Stimulated activated CD8-positive, alpha-beta memory T cell treated with anti-CD3 and anti-CD28 coated beads, Interleukin-4, amount 100 ng/mL, for 48 hours (primary cell): ENCODE measurements at regions not wholly inside any gene's neighbourhood (a gene's known extent, or its start where the extent isn't known, plus 50 kb on each side); places are given as distances from the start of the nearest gene placed in this dataset.
"Not testable (repeated sequence)": the region's sequence is repeated elsewhere in the genome, so short reads cannot be mapped to it uniquely, and the experiment has no call there.

ENCODE experiments used
- DNase-seq: peaks from one replicate; pipeline ENCODE4 v3.0.0-alpha.2; 2020

GRCh38 chr7:67486401-67486800 is 489.8 kb downstream of the TYW1 start:
- DNase-seq: no peak

DNA sequence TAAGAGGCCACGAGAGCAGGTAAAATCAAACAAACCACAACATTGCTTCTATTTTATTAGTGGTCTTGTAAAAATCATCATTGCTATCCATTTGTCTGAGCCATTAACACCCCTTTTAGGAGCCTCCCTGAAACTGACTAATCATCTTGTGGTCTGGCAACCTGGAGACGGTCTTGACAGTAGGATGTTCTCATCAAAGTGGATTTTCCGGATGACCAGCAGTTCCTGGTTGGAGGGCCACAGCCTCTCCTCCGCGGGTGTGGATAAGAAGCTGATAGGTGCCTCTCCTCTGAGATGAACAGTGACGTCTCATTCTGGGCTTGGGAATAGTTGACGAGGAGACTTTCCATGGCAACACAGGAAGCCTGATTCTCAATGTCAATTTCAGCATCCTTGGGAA is 490.7 kb downstream of the TYW1 start:
- no peak for DNase-seq

DNA sequence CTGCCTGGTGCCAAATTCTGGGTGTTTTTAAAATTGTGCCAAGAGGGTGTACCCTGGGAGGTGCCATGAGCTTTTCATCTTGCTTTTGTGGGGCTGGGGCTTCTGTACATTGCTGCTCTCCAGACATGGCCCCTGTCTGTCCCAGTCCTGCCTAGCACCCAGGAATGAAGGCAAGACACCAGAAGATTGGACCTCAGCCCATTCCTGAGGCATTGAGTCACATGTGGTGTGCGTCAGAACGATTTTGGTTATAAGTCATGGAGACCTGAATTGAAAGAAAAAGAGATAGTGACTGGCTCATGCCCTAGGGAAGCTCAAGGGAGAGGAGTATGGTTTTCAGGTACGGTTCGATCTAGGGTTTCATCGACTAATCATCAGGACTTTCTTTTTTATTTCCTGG is 493.2 kb downstream of the TYW1 start:
- no peak for DNase-seq

DNA sequence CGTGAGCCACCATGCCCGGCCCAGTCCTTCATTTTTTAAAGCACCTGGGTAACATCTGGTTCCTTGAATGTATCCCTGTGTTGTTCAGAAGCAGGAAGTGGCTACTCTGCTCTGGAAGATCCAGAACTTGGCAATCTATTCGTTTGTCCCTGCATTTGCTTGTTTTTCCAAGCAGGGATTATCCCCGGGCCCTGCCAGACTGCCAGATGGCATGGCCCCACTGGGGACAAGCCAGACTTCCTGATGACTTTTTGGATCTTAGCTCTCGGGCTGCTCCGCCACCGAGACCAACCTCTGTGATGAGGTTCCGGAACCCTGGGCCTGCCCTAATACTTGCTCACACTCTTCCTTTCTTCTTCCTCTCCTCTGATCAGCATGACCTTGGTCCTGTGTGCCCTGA is 496.7 kb downstream of the TYW1 start:
- no peak for DNase-seq

GRCh38 chr7:67496589-67496988 is 500.0 kb downstream of the TYW1 start:
- DNase-seq: no peak

DNA sequence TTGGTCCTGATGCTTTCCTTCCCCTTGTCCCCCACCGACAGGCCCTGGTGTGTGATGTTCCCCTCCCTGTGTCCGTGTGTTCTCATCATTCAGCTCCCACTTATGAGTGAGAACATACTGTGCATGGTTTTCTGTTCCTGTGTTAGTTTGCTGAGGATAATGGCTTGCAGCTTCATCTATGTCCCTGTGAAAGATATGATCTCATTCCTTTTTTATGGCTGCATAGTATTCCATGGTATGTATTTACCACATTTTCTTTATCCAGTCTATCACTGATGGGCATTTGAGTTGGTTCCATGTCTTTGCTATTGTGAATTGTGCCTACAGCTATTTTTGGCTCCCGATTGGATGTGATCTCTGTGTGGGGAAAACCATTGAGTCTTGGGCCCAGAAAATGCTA is 501.3 kb downstream of the TYW1 start:
- not testable (repeated sequence) for DNase-seq

DNA sequence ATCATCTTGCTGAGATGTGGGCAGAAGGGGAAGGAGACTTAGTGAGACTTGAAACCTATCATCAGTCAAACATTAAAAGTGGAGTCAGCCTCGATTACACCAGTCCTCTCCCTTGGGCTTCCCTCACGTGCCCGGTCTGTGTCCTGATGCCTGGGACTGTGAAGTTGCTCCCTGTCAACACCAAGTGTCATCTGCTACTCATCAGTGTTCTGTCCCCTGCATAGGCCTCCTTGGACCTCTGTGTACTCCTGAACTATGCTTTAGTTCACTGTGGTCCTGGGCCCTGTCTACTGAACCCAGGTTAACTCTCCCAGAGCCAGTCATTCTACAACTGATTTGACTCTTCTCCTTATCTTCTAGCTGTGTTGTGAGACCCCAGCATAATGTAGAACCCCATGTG is 506.3 kb downstream of the TYW1 start:
- DNase-seq: no peak

GRCh38 chr7:67505449-67505848 is 508.8 kb downstream of the TYW1 start:
- DNase-seq: no peak

- DNase-seq: no peak
Measured at GRCh38 chr7:67512481-67512880, 515.8 kb downstream of the TYW1 start.

GRCh38 chr7:67518580-67518979 is 521.9 kb downstream of the TYW1 start:
- DNase-seq: no peak

DNA sequence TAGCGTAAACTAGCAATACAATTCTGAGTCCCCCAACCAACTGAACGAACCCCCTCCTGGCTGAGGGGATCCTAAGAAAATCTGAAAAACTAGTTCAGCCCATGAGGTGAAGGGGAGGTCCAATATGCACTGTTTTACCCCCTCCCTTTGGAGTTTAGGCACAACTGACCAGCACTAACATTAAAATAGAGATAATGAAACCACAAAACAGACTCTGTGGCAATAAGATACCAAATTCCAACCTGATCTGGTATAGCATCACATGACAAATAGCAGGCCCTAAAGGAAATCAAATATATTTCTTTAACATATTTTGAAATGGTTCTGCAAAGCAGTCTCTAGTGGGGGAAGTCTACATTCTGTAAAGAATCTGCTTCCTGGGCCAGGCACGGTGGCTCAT is 522.5 kb downstream of the TYW1 start:
- DNase-seq: no peak

GRCh38 chr7:67522504-67522903 is 525.9 kb downstream of the TYW1 start:
- DNase-seq: no peak

GRCh38 chr7:67523713-67524112 is 527.1 kb downstream of the TYW1 start:
- no peak for DNase-seq

GRCh38 chr7:67525588-67525987 is 529.0 kb downstream of the TYW1 start:
- DNase-seq: no peak

DNA sequence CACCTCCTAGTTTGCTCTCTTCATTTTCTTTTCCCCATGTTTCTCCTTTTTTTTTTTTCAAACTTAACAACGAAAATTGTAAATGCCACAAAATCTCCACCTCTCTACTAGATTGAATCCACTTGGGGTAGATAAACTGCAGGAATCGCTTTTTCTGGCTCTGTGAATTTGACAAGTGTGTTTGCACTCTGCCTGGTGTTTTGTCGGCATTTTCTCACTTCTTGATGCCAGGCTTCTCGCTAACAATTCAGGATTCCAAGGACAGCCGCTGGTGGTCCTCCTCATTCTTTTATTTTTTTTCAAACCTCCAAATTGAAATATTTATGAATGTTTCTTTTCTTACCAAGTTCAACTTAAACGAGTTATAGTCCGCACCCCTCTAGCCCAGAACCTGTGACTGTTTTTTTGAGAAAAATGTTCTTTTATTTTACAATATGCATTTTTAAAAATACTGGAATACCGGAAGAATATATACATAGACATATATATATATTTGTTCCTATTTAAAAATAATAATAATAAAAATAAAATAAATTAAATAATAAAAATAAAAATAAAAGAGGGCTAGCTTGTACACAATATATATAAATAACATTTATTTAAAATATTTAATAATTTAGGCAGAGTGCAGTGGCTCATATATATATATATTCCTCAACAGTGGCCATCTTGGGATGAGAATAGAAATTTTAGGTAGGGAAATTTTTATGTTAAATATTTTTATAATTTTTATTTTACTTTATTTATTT is 538.8 kb downstream of the TYW1 start:
- DNase-seq: no peak

DNA sequence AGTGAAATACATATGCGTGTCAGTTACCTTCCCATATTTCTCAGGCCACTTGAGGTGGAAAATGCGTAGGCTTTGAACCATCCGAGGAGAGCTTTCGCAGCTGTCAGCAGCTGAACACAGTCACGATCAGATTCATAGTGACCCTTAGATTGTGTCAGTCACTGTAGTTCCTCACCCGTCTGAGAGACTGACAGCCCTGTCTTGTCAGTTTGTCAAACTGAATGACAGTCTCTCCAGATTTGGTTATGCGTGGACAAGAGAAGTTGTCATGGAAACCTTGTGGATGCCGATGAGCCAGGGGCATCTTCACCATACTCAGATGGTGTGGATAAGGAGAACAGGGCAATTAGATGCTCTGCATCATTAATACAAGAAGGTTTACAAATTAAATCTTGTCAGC is 546.3 kb downstream of the TYW1 start:
- no peak for DNase-seq

GRCh38 chr7:67547183-67547907 is 550.7 kb downstream of the TYW1 start:
- no peak for DNase-seq

DNA sequence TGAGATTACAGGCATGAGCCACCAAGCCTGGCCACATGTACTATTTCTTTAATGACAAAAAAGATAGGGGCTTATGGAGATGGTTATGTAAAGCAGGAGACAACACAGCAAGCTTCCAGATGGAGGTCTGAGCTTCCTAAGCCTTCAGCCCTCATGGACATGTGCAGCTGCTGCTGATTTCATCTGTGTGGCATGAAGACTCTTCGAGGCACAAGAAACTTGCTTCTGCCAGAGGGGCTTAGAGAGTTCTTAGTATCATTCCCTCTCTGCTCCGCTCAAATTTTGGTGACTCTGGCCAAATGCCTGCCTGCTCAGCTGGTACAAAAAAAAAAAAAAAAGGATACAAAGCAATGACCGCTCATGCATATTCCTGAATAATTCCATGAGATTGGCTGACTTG is 552.5 kb downstream of the TYW1 start:
- DNase-seq: no peak

- DNase-seq: no peak
Measured at GRCh38 chr7:67550801-67551436, 554.3 kb downstream of the TYW1 start.

- DNase-seq: no peak
Measured at GRCh38 chr7:67552738-67553137, 556.1 kb downstream of the TYW1 start.

- no peak for DNase-seq
Measured at GRCh38 chr7:67553378-67553777, 556.7 kb downstream of the TYW1 start.

- DNase-seq: no peak
Measured at GRCh38 chr7:67554986-67555385, 558.4 kb downstream of the TYW1 start.

DNA sequence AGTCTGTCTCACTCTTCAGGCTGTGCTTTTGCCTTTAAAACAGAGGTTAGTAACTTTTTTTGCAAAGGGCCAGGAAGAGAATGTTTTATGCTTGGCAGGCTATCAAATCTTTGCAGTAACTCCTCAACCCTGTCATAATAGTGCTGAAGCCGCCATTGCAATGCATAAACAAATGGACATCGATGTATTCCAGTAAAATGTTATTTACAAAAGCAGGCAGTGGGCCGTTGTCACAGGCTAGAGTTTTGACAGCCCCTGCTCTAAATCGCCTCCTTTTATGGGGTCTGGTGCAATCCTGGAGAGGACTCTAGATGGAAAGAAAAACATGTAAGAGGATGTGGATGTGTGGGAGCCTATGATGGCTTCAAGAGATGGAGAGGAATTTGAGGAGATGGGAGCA is 568.3 kb downstream of the TYW1 start:
- DNase-seq: no peak

- DNase-seq: no peak
Measured at GRCh38 chr7:67566101-67566500, 569.5 kb downstream of the TYW1 start.
